GM13977 (cell line): ENCODE measurements at regions not wholly inside any gene's neighbourhood (a gene's known extent, or its start where the extent isn't known, plus 50 kb on each side); places are given as distances from the start of the nearest gene placed in this dataset.

Experiments used
- DNase-seq: peaks from one replicate; pipeline ENCODE4 v3.0.0; 2012; ENCODE audit warnings: low spot score
- CTCF ChIP-seq: IDR thresholded peaks from 2 replicates; pipeline ENCODE4 v1.5.1; 2012; ENCODE audit warnings: mild to moderate bottlenecking, control low read depth; ENCODE audit not compliant: insufficient read depth; ENCODE audit errors: extremely low read depth, missing control alignments
- in situ Hi-C: fragments of 300-500 bp; cut with MboI; formaldehyde crosslinking; loops from one replicate; pipeline ENCODE4 v1.12.0; 2022; ENCODE audit warnings: low sequenced_read_pairs, low pct_unique_long_range_greater_than_20kb, mixed read lengths, inconsistent platforms; ENCODE audit not compliant: unreplicated experiment

DNA sequence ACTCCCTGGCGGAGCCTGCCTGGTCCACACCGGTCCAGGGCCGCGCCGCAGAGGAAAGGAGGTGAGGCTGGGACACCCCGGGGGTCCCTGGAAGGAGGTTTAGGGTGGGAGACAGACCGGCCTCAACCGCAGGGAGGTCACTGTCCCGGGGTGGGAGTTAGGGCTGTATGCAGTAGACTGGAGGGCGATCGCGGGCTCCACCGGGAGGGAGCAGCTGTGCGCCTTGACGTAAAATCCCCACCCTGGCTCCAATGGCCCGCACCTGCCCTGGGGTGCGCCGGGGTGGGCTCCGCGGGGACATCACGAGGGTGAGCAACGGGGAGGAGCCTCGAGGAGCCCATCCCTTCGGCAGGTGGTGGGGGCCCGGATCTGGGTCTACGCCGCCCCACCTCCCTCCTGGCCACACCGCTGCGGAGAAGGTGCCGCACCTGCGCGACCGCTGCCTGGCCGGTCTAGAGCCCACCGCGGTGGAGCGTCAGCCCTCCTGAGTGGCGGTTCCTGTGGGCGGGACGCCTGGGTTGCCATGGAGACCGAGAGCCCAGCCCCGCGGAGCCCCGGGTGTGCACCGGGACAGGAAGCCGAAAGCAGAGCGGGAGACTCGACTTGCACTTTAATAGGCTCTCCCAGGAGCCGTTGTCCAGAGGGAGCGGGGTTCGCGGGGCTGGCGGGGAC lies 105.1 kb downstream of the ADRA2C start:
- in situ Hi-C loops, result no loop called here
- no peak for TF ChIP-seq CTCF
- DNase-seq, result no peak

DNA sequence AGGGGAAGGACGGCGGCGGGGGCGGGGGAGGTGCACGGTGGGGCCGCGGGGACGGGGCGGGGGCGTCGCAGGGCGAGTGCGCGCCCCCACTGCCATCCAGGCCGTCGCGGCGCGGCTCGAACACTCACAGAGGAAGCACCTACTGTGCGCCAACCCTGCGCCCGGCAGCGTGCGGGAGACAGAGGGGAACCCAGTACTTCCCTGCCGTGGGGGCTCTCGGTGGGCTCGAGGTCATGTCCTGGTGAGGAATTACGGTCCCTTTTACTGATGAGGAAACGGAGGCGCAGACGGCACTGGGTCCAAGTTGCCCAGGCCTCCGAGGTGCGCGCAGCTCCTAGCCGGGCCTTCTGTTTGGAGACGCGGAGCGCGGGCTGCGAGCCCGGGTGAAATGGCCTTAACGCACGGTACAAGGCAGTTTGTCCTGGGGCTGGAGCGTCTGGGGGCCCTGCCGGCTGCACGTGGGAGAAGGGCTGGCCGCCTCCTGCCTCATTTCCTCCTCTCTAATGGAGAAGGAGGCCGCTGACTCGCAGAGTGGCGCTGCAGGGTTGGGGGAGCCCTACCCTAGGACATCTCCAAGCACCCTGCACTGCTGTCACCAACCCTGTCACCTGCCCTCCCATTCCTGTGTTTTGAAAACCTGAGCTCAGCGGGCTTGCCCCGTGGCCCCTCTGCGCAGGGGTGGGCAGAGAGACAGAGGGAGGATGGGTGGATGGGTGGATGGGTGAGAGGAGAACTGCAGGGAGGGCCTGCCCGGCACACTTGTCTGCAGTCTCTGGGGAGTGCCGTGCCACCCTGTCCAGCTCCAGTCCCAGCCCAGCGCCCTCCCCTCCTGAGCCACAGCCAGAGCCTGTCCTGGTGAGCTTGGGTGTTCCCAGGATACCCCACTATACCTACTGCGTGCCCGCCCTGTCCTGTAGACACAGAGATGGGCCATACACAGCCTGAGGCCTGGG lies 106.0 kb downstream of the ADRA2C start:
- TF ChIP-seq CTCF, result no peak
- in situ Hi-C loops, result no loop called here
- no peak for DNase-seq

- in situ Hi-C loops, result no loop called here
- TF ChIP-seq CTCF, result no peak
- DNase-seq, result no peak
Observed at GRCh38 chr4:3872834-3873313, 106.7 kb downstream of the ADRA2C start.

DNA sequence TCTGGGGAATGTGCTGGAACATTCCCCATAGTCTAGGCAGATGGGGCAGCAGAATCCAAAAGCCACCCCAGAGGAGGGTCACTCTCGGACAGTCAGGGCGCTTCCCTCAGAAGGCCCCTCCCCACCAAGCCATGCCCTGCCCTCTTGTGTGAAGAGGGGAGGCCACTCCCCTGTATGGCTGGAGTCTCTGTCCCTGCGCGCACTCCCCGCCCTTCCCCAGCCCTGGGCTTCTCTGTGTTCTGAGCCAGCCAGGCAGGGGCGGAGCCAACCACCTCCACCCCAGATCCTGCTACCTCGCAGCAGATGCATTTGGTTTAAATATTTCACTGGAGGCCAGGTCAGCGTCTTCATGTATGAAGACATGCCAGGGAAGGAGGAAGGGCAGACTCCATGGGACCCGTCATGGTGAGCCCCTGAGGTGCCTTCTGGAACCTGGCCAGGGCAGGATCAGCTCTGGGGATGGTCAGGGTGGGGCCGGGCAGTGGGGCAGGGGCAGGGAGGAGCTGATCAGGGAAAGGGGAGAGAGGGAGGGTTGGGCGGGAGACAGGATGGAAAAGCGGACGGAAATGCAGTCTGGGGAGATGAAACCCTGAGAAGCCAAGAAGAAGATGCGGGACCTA lies 107.3 kb downstream of the ADRA2C start:
- no peak for DNase-seq
- TF ChIP-seq CTCF, result no peak
- in situ Hi-C loops, result no loop called here

DNA sequence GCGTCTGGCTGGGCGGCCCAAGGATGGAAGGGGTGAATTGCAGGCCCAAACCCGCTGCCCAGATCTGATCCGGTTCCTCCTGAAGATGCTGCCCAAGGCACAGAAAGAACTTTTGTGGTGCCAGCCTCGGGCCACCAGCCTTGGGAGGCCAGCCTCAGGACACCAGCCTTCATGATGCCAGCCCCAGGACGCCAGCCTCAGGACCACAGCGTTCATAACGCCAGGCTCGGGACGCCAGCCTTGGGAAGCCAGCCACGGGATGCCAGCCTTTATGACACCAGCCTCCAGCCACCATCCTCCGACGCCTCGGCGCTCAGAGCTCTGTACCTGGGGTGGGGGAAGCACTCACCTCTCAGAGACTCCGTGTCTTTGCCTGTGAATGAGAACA lies 107.8 kb downstream of the ADRA2C start:
- no peak for TF ChIP-seq CTCF
- in situ Hi-C loops, result no loop called here
- DNase-seq, result no peak

DNA sequence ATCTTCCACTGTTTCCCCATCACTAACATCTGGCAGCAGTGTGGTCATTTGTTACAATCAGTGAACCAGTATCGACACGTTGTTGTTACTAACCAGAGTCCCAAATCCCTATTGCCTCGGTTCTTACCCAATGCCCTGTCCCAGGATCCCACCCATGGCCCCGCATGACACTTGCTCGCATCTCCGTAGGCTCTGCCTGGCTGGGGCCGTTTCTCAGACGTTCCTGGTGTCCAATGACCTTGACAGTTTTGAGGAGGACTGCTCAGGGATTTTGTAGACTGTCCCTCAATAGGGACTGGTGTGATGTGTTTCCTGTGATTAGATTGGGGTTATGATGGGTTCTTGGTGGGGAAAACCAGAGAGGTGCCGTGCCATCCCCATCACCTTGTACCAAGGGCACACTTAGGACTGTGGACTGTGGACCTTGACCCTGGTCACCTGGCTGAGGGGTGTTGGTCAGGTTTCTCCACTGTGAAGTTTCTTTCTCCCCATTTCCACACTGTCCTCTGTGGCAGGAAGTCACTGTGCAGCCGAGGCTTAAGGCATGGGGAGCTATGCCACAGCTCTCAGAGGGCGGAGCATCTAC lies 108.4 kb downstream of the ADRA2C start:
- no peak for DNase-seq
- in situ Hi-C loops, result no loop called here
- TF ChIP-seq CTCF, result no peak
